NOMO-1 treated with dmso at 0.1 percent for 144 hours (cell line): ENCODE measurements at regions not wholly inside any gene's neighbourhood (a gene's known extent, or its start where the extent isn't known, plus 50 kb on each side); places are given as distances from the start of the nearest gene placed in this dataset.
"Not testable (repeated sequence)": the region's sequence is repeated elsewhere in the genome, so short reads cannot be mapped to it uniquely, and the experiment has no call there.

Experiments used
- DNase-seq: peaks from one replicate; lab custom pipeline; 2025; ENCODE audit not compliant: unreplicated experiment; lab: John Stamatoyannopoulos, UW

- no peak for DNase-seq
Measured at GRCh38 chr4:12958436-12958835, 525.7 kb downstream of the RAB28 start.

GRCh38 chr4:12957108-12957507 lies 527.0 kb downstream of the RAB28 start:
- DNase-seq: no peak

GRCh38 chr4:12956026-12956425 lies 528.1 kb downstream of the RAB28 start:
- no peak for DNase-seq

GRCh38 chr4:12949719-12950490 lies 534.2 kb downstream of the RAB28 start:
- DNase-seq: no peak

- no peak for DNase-seq
Measured at GRCh38 chr4:12943069-12943468, 541.1 kb downstream of the RAB28 start.

- no peak for DNase-seq
Measured at GRCh38 chr4:12933760-12934221, 550.3 kb downstream of the RAB28 start.

- no peak for DNase-seq
Measured at GRCh38 chr4:12932203-12932788, 551.8 kb downstream of the RAB28 start.

- DNase-seq: no peak
Measured at GRCh38 chr4:12929784-12930183, 554.4 kb downstream of the RAB28 start.

- DNase-seq: no peak
Measured at GRCh38 chr4:12928751-12929150, 555.4 kb downstream of the RAB28 start.

GRCh38 chr4:12926189-12927066 lies 557.7 kb downstream of the RAB28 start:
- peak; percentile 50 for DNase-seq

GRCh38 chr4:12924728-12925320 lies 559.3 kb downstream of the RAB28 start:
- DNase-seq: no peak

- no peak for DNase-seq
Measured at GRCh38 chr4:12924253-12924652, 559.9 kb downstream of the RAB28 start.

GRCh38 chr4:12912896-12913418 lies 571.2 kb downstream of the RAB28 start:
- no peak for DNase-seq

GRCh38 chr4:12911750-12912358 lies 572.3 kb downstream of the RAB28 start:
- DNase-seq: no peak

GRCh38 chr4:12903640-12904039 lies 580.5 kb downstream of the RAB28 start:
- not testable (repeated sequence) for DNase-seq

GRCh38 chr4:12902735-12903134 lies 581.4 kb downstream of the RAB28 start:
- no peak for DNase-seq

- DNase-seq: no peak
Measured at GRCh38 chr4:12897954-12898353, 586.2 kb downstream of the RAB28 start.

- no peak for DNase-seq
Measured at GRCh38 chr4:12894062-12894461, 590.1 kb downstream of the RAB28 start.

- no peak for DNase-seq
Measured at GRCh38 chr4:12889054-12889453, 595.1 kb downstream of the RAB28 start.
